Smooth muscle cell (in vitro differentiated cells): ENCODE measurements at regions not wholly inside any gene's neighbourhood (a gene's known extent, or its start where the extent isn't known, plus 50 kb on each side); places are given as distances from the start of the nearest gene placed in this dataset.

ENCODE experiments used
- DNase-seq: peaks from one replicate; lab custom pipeline; 2025; ENCODE audit not compliant: unreplicated experiment; lab: John Stamatoyannopoulos, UW
- H2AFZ ChIP-seq: fragments of 200-600 bp; sonication (generic); 2 replicates; pipeline ENCODE4 v1.6.0; 2016; ENCODE audit warnings: antibody characterized with exemption, low read depth, mild to moderate bottlenecking
- H3F3A ChIP-seq: fragments of 200-600 bp; sonication (generic); 2 replicates; pipeline ENCODE4 v1.6.0; 2017; ENCODE audit warnings: antibody characterized with exemption, low read depth
- H3K27ac ChIP-seq: fragments of 200-600 bp; sonication (generic); 2 replicates; pipeline ENCODE4 v1.5.1; 2016; ENCODE audit warnings: low read depth, mild to moderate bottlenecking
- H3K27me3 ChIP-seq: fragments of 200-600 bp; sonication (generic); 2 replicates; pipeline ENCODE4 v1.6.1; 2016; ENCODE audit warnings: low read depth, mild to moderate bottlenecking
- H3K36me3 ChIP-seq: fragments of 200-600 bp; sonication (generic); 2 replicates; pipeline ENCODE4 v1.5.1; 2016; ENCODE audit warnings: low read depth
- H3K4me1 ChIP-seq: fragments of 200-600 bp; sonication (generic); 2 replicates; pipeline ENCODE4 v1.5.1; 2016; ENCODE audit warnings: low read depth
- H3K4me2 ChIP-seq: fragments of 200-600 bp; sonication (generic); 2 replicates; pipeline ENCODE4 v1.6.0; 2016; ENCODE audit warnings: mild to moderate bottlenecking
- H3K4me3 ChIP-seq: fragments of 200-600 bp; sonication (generic); 2 replicates; pipeline ENCODE4 v1.5.1; 2016; ENCODE audit warnings: mild to moderate bottlenecking
- H3K79me2 ChIP-seq: fragments of 200-600 bp; sonication (generic); 2 replicates; pipeline ENCODE4 v1.6.0; 2016; ENCODE audit warnings: low read depth, mild to moderate bottlenecking
- H3K9ac ChIP-seq: fragments of 200-600 bp; sonication (generic); 2 replicates; pipeline ENCODE4 v1.6.0; 2016; ENCODE audit warnings: low read depth
- H3K9me3 ChIP-seq: fragments of 200-600 bp; sonication (generic); replicated peaks from 2 replicates; pipeline ENCODE4 v1.5.1; 2016; ENCODE audit warnings: low read depth
- H4K20me1 ChIP-seq: fragments of 200-600 bp; sonication (generic); 2 replicates; pipeline ENCODE4 v1.6.0; 2016; ENCODE audit warnings: low read depth
- CTCF ChIP-seq: fragments of 200-600 bp; sonication (generic); IDR thresholded peaks from 2 replicates; pipeline ENCODE4 v1.5.1; 2017; ENCODE audit warnings: borderline replicate concordance, mild to moderate bottlenecking, antibody characterized with exemption; ENCODE audit not compliant: insufficient read depth, poor library complexity, severe bottlenecking
- whole genome bisulfite sequencing: methylation state at CpG from one replicate; pipeline ENCODE4 v1.1.7; 2016; ENCODE audit warnings: low lambda C conversion rate; 5-methylcytosine and 5-hydroxymethylcytosine counted together

- 13% methylated on average over 5 of the region's 5 CpGs for WGBS
- Histone ChIP-seq H3K79me2 (no peaks in the 10 kb centered on the region), H3K36me3 (no peaks in the 10 kb centered on the region), H3K4me3 (no peak overlapping the region), H2AFZ (no peak overlapping the region), H3K27me3 (no peaks in the 10 kb centered on the region), H3K9me3 (no peaks in the 10 kb centered on the region), H3K4me2 (peak overlapping the region; percentile 22), H3K4me1 (no peaks in the 10 kb centered on the region), H3K9ac (no peak overlapping the region), H4K20me1 (no peaks in the 10 kb centered on the region), H3F3A (no peaks in the 10 kb centered on the region), H3K27ac (peak overlapping the region; percentile 61)
- DNase-seq, result no peak
- no peak for TF ChIP-seq CTCF
Observed at GRCh38 chr7:13067036-13067435, 379.6 kb downstream of the ARL4A start.

- H3K4me2 ChIP-seq, result no peak overlapping the region
- peak overlapping the region; percentile 61 for H3K27ac ChIP-seq
- H3F3A ChIP-seq, result no peaks in the 10 kb centered on the region
- H2AFZ ChIP-seq, result peak overlapping the region; percentile 9
- TF ChIP-seq CTCF, result no peak
- no peak for DNase-seq
- H3K9ac ChIP-seq, result no peak overlapping the region
- 84% methylated on average over 2 of the region's 2 CpGs for WGBS
- H3K4me3 ChIP-seq, result no peak overlapping the region
- no peaks in the 10 kb centered on the region for H3K36me3 ChIP-seq
- no peaks in the 10 kb centered on the region for H3K4me1 ChIP-seq
- H3K27me3 ChIP-seq, result no peaks in the 10 kb centered on the region
- H4K20me1 ChIP-seq, result no peaks in the 10 kb centered on the region
- no peaks in the 10 kb centered on the region for H3K79me2 ChIP-seq
- no peaks in the 10 kb centered on the region for H3K9me3 ChIP-seq
Observed at GRCh38 chr7:13068032-13068431, 380.6 kb downstream of the ARL4A start.

- Histone ChIP-seq H3K27ac (peak overlapping the region; percentile 65), H3K9ac (peak overlapping the region; percentile 10), H3K36me3 (no peaks in the 10 kb centered on the region), H3K4me1 (no peaks in the 10 kb centered on the region), H3K4me3 (no peak overlapping the region), H3K4me2 (peak overlapping the region; percentile 55), H4K20me1 (no peaks in the 10 kb centered on the region), H3K27me3 (no peaks in the 10 kb centered on the region), H3F3A (no peaks in the 10 kb centered on the region), H3K79me2 (no peaks in the 10 kb centered on the region), H3K9me3 (no peaks in the 10 kb centered on the region), H2AFZ (peak overlapping the region; percentile 80)
- 45% methylated on average over 1 of the region's 1 CpG for WGBS
- no peak for TF ChIP-seq CTCF
- DNase-seq, result no peak
Observed at GRCh38 chr7:13069841-13070240, 382.4 kb downstream of the ARL4A start.

GRCh38 chr7:13072014-13072413 is 384.6 kb downstream of the ARL4A start:
- H2AFZ ChIP-seq, result peak overlapping the region; percentile 75
- no peak overlapping the region for H3K4me2 ChIP-seq
- H3K9me3 ChIP-seq, result no peaks in the 10 kb centered on the region
- no peak overlapping the region for H3K27ac ChIP-seq
- H3F3A ChIP-seq, result no peaks in the 10 kb centered on the region
- H3K36me3 ChIP-seq, result no peaks in the 10 kb centered on the region
- H3K79me2 ChIP-seq, result no peaks in the 10 kb centered on the region
- H3K27me3 ChIP-seq, result no peaks in the 10 kb centered on the region
- no peak overlapping the region for H3K9ac ChIP-seq
- no peak for TF ChIP-seq CTCF
- H3K4me1 ChIP-seq, result peaks cover 1% of the 10 kb centered on the region
- 93% methylated on average over 3 of the region's 3 CpGs for WGBS
- DNase-seq, result no peak
- no peak overlapping the region for H3K4me3 ChIP-seq
- H4K20me1 ChIP-seq, result no peaks in the 10 kb centered on the region
